PC-3 (cell line): ENCODE measurements at regions not wholly inside any gene's neighbourhood (a gene's known extent, or its start where the extent isn't known, plus 50 kb on each side); places are given as distances from the start of the nearest gene placed in this dataset.

ENCODE experiments used
- EZH2 ChIP-seq: fragments of 300-600 bp; sonication (generic); IDR thresholded peaks from one replicate; pipeline ENCODE4 v1.6.1; 2017; ENCODE audit warnings: antibody characterized with exemption, mild to moderate bottlenecking, low read length; ENCODE audit not compliant: unreplicated experiment
- EZH2phosphoT487 ChIP-seq: fragments of 300-600 bp; sonication (generic); IDR thresholded peaks from 2 replicates; pipeline ENCODE4 v1.6.1; 2018; ENCODE audit warnings: mild to moderate bottlenecking, antibody characterized with exemption, low read length, borderline replicate concordance
- TF ChIP-seq, protein P1 (sequence below): fragments of 300-600 bp; sonication (generic); conservative IDR thresholded peaks from 2 replicates; pipeline ENCODE4 v1.5.1; 2017; ENCODE audit warnings: antibody characterized with exemption, low read depth, mild to moderate bottlenecking, low read length

- TF ChIP-seq EZH2phosphoT487 (no peak), EZH2 (no peak)
- TF ChIP-seq, protein P1, sequence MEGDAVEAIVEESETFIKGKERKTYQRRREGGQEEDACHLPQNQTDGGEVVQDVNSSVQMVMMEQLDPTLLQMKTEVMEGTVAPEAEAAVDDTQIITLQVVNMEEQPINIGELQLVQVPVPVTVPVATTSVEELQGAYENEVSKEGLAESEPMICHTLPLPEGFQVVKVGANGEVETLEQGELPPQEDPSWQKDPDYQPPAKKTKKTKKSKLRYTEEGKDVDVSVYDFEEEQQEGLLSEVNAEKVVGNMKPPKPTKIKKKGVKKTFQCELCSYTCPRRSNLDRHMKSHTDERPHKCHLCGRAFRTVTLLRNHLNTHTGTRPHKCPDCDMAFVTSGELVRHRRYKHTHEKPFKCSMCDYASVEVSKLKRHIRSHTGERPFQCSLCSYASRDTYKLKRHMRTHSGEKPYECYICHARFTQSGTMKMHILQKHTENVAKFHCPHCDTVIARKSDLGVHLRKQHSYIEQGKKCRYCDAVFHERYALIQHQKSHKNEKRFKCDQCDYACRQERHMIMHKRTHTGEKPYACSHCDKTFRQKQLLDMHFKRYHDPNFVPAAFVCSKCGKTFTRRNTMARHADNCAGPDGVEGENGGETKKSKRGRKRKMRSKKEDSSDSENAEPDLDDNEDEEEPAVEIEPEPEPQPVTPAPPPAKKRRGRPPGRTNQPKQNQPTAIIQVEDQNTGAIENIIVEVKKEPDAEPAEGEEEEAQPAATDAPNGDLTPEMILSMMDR, result no peak
Measured at GRCh38 chr2:175350105-175350504, 168.6 kb upstream of the ATP5MC3 start.
